ENCODE measurements at regions not wholly inside any gene's neighbourhood (a gene's known extent, or its start where the extent isn't known, plus 50 kb on each side); places are given as distances from the start of the nearest gene placed in this dataset.

DNA sequence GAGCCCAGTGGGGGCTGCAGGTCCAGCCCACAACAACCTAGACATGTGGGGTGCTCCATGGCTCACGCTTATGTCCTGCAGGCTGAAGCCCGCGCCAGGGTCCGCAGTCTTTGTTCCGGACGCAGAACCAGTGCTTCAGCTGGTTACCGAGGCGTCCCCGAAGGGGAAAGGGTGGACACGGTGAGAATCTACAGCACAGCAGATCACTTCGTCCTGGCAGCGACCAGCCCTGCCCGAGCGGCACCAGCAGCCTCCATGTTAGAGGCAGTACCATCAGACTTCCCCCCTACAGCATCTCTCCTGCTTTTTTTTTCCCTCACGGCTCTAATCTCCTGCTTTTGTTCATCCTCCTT lies 1736.4 kb downstream of the TP53TG3F start:
- TF ChIP-seq, protein P1, sequence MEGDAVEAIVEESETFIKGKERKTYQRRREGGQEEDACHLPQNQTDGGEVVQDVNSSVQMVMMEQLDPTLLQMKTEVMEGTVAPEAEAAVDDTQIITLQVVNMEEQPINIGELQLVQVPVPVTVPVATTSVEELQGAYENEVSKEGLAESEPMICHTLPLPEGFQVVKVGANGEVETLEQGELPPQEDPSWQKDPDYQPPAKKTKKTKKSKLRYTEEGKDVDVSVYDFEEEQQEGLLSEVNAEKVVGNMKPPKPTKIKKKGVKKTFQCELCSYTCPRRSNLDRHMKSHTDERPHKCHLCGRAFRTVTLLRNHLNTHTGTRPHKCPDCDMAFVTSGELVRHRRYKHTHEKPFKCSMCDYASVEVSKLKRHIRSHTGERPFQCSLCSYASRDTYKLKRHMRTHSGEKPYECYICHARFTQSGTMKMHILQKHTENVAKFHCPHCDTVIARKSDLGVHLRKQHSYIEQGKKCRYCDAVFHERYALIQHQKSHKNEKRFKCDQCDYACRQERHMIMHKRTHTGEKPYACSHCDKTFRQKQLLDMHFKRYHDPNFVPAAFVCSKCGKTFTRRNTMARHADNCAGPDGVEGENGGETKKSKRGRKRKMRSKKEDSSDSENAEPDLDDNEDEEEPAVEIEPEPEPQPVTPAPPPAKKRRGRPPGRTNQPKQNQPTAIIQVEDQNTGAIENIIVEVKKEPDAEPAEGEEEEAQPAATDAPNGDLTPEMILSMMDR (IDR thresholded peaks at IDR 0.05; ENCODE audit: control extremely low read depth, extremely low read depth, low read depth, missing control alignments): no peak
- no peak for DNase-seq (ENCODE audit: extremely low spot score)
- POLR2A ChIA-PET: no interaction called here
- CTCF ChIA-PET: no interaction called here

DNA sequence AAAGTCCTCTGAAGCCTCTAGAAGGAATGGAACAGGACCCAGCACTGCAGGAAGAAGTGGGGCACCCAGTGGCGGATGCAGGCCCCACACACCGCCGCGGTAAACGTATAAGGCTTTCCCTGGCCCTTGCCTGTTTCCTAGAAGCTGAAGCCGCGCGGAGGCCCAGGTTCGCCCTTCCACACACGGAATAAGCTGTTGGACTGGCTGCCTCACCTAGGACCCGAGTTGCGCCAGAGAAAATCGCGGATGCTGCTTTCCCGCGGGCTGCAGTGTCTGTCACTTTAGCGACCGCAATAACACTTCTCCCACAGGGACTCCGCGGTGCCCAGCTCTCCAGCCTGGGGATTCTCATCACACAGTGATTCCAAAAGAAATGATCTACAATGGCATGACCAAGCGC lies 1736.9 kb downstream of the TP53TG3F start:
- DNase-seq (ENCODE audit: extremely low spot score): no peak
- ChIA-PET CTCF (no interaction called here), POLR2A (no interaction called here)
- TF ChIP-seq, protein P1 (IDR thresholded peaks at IDR 0.05; ENCODE audit: control extremely low read depth, extremely low read depth, low read depth, missing control alignments): no peak

DNA sequence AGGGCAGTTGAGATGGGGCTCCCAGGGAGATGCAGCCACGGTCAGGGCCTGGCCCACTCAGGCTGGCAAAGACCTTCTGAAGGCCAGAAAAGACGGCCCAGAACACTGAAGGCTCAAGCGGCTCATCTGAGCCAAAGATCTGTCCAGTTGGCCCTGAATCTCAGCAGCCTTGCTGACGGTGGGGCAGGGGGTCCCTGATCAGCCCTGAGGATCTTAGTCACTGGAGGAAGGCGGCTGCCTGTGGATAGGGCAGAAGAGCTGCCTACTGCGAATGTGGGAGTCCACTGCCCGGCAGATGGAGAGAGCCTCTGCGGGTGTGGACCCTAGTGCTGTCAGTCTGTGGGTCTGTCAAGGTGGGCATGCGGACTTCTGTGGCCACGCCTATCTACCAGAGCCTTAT lies 1738.2 kb downstream of the TP53TG3F start:
- POLR2A ChIA-PET: no interaction called here

DNA sequence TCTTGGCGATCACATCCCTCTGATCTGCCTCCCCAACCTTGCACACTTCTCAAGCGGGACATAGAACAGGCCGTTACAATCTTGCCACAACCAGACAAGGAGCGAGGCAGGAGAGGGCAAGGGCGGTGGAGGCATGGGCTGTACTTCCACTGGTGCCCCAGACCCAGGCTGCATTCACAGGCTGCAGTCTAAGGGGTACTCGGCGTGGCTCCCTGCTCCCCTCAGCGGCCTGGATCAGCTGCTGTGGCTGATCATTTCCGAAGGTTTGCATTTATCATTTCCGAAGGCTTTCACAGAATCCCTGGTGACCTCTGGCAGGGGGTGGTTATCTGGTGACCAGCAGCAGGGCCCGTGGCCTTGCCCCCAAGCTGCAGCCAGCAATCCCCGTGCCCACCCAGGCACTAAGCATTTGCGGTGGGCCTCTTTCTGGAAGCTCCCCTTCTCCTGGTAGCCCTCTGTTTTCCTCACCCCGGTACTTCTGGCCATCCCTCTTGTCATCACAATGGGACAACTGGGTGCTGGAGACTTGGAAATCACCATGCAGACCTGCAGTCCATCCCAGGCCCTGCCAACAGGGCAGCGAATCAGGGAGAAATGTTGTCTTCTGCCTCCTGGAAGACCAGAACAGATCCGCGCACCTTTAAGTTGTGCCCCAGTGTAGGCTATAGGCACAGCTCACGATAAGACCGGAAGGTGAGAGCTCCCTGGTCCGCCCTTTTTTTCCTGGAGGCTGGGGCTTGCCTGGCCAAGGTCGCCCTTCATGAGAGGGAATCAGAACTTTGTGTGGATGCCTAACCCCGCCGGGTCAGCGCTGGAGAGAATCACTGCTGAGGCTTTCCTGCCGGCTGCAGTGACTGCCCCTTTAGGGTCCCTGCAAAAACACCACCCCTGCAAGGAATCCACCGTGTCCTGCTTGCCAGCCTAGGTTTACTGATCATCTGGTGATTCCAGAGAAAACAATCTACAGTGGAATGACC lies 1739.1 kb downstream of the TP53TG3F start:
- POLR2A ChIA-PET: no interaction called here
- CTCF ChIA-PET: interaction anchor here (1.1 kb wide), 1 partner anchor 14 kb away, joined by 3 read pairs; no protein-coding TSS in a partner anchor
- TF ChIP-seq, protein P1 (IDR thresholded peaks at IDR 0.05; ENCODE audit: control extremely low read depth, extremely low read depth, low read depth, missing control alignments): no peak
- no peak for DNase-seq (ENCODE audit: extremely low spot score)

More for the DNA sequence above, 1738.2 kb downstream of the TP53TG3F start:
- TF ChIP-seq, protein P1 (IDR thresholded peaks at IDR 0.05; ENCODE audit: control extremely low read depth, extremely low read depth, low read depth, missing control alignments): no peak
- CTCF ChIA-PET: interaction anchor here (1.1 kb wide), 1 partner anchor 14 kb away, joined by 3 read pairs; no protein-coding TSS in a partner anchor
- DNase-seq (ENCODE audit: extremely low spot score): no peak

DNA sequence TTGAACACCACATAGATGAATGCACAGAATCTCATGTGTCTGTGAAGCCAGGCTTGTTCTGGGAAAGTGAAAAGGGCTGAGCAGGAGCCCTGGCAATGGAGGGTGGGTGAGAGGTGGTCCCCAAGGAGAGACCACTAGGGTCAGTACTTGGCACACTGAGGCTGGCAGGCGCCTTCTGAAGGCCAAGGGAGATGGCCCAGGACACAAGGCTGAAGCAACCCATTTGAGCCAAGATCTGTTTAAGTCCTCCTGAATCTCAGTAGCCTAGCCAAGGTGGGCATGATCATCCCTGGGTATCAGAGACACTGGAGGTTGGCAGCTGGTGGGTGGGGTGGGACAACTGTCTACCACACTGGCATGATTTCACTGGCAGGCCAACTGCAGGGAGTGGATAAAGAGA lies 1741.2 kb downstream of the TP53TG3F start:
- ChIA-PET POLR2A (no interaction called here), CTCF (no interaction called here)
- DNase-seq (ENCODE audit: extremely low spot score): no peak
- TF ChIP-seq, protein P1 (IDR thresholded peaks at IDR 0.05; ENCODE audit: control extremely low read depth, extremely low read depth, low read depth, missing control alignments): no peak

DNA sequence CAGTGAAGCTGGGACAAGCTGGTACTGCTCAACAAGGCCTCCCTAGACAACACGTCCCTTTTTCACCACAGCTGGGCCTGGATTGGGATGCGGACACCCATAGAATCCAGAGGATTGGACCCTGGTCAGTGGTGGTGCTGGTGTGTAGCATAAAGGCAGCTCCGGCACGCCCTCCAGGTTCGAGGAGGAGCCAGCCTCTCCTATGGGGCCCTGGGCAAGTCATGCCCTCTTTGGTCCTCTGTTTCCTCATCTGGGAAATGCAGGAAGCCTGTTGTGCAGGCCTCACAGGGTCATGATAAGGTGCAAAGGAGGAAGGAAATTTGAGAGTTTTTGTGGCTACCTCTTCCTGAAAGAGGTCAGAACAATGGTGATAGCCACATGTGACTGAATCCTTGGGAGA lies 1741.7 kb downstream of the TP53TG3F start:
- TF ChIP-seq, protein P1 (IDR thresholded peaks at IDR 0.05; ENCODE audit: control extremely low read depth, extremely low read depth, low read depth, missing control alignments): no peak

More for the DNA sequence above, 1741.7 kb downstream of the TP53TG3F start:
- ChIA-PET POLR2A (no interaction called here), CTCF (no interaction called here)
- DNase-seq (ENCODE audit: extremely low spot score): no peak
